GM12878 (cell line): ENCODE measurements at regions not wholly inside any gene's neighbourhood (a gene's known extent, or its start where the extent isn't known, plus 50 kb on each side); places are given as distances from the start of the nearest gene placed in this dataset.

Source experiments
- ATAC-seq: fragments of 200-7000 bp; cut with Tn5 transposase; 3 replicates; pipeline ENCODE4 v1.9.1; 2020; ENCODE audit warnings: mild to moderate bottlenecking, moderate library complexity
- BruUV-seq: library from RNA; stranded (reverse); fragments of 400-500 nt; replicated peaks from 2 replicates; lab custom pipeline; 2021; lab: Mats Ljungman, UMichigan
- CTCF ChIA-PET: fragments of 300-600 bp; sonication (Branson Sonifier 250); formaldehyde crosslinking; extraction: SDS; loops from one replicate; lab custom pipeline; 2021; ENCODE audit warnings: inconsistent platforms; lab: Yijun Ruan, JAX
- POLR2A ChIA-PET: fragments of 350-600 bp; formaldehyde crosslinking; extraction: SDS; loops from one replicate; lab custom pipeline; 2021; ENCODE audit warnings: inconsistent platforms; lab: Charles Lee
- RAD21 ChIA-PET: fragments of 300-600 bp; sonication (Branson Sonifier 250); formaldehyde crosslinking; loops from one replicate; lab custom pipeline; 2023; ENCODE audit warnings: antibody characterized with exemption; ENCODE audit not compliant: unreplicated experiment; lab: Charles Lee
- SMC1A ChIA-PET: fragments of 300-600 bp; sonication (Branson Sonifier 250); formaldehyde crosslinking; loops from one replicate; lab custom pipeline; 2023; ENCODE audit not compliant: unreplicated experiment, uncharacterized antibody; lab: Charles Lee
- DNase-seq: peaks from one replicate; pipeline ENCODE4 v3.0.0-alpha.2; 2011; ENCODE audit warnings: low read depth, low spot score
- FAIRE-seq: peaks from 3 replicates; lab custom pipeline; 2011; peaks lifted over from hg19 to GRCh38; lab: Jason Lieb, UNC
- H2AFZ ChIP-seq: 2 replicates; pipeline ENCODE4 v1.6.0; 2011; ENCODE audit warnings: low read depth, low read length, control low read depth; ENCODE audit not compliant: control insufficient read depth
- H3K27ac ChIP-seq: 2 replicates; pipeline ENCODE4 v1.5.1; 2011; ENCODE audit warnings: control low read depth; ENCODE audit not compliant: control insufficient read depth, insufficient read depth
- H3K27me3 ChIP-seq, 2 experiments: replicated peaks in 1 of 2; 2 replicates each; pipeline versions ENCODE4 v1.6.0 to v1.6.1; 2011; ENCODE audit warnings: low read length in 1 of 2; ENCODE audit not compliant: control insufficient read depth in 2 of 2, insufficient read depth in 2 of 2
- H3K36me3 ChIP-seq, 2 experiments: 2 replicates each; pipeline ENCODE4 v1.5.1; 2011; ENCODE audit warnings: low read length in 1 of 2; ENCODE audit not compliant: control insufficient read depth in 2 of 2, insufficient read depth in 2 of 2
- H3K4me1 ChIP-seq: 2 replicates; pipeline ENCODE4 v1.6.1; 2011; ENCODE audit warnings: mild to moderate bottlenecking, low read length, moderate library complexity, mixed read lengths; ENCODE audit not compliant: control insufficient read depth, insufficient read depth
- H3K4me2 ChIP-seq: 2 replicates; pipeline ENCODE4 v1.6.0; 2011; ENCODE audit warnings: control low read depth; ENCODE audit not compliant: control insufficient read depth, insufficient read depth
- H3K4me3 ChIP-seq: fragments of 200-600 bp; sonication (generic); 2 replicates; pipeline ENCODE4 v1.5.1; 2016
- H3K79me2 ChIP-seq: 2 replicates; pipeline ENCODE4 v1.6.0; 2011; ENCODE audit warnings: low read length; ENCODE audit not compliant: control insufficient read depth, insufficient read depth
- H3K9ac ChIP-seq: 2 replicates; pipeline ENCODE4 v1.8.0; 2011; ENCODE audit warnings: low read length, control low read depth, mixed read lengths; ENCODE audit not compliant: control insufficient read depth, insufficient read depth
- H3K9me3 ChIP-seq: replicated peaks from 3 replicates; pipeline ENCODE4 v1.5.1; 2011; ENCODE audit warnings: mild to moderate bottlenecking, low read length; ENCODE audit not compliant: control insufficient read depth, insufficient read depth
- H4K20me1 ChIP-seq: 2 replicates; pipeline ENCODE4 v1.6.0; 2011; ENCODE audit not compliant: control insufficient read depth, insufficient read depth
- ASH2L ChIP-seq: fragments of 300-600, 200-600 bp; sonication (generic); IDR thresholded peaks from 2 replicates; pipeline ENCODE4 v1.6.1; 2017; ENCODE audit warnings: low read depth, mild to moderate bottlenecking, borderline replicate concordance
- CHD1 ChIP-seq: IDR thresholded peaks from 2 replicates; pipeline ENCODE4 v1.6.1; 2012; ENCODE audit warnings: low read depth, low read length, improper control_type of control experiment
- CHD4 ChIP-seq: fragments of 200-600 bp; sonication (generic); IDR thresholded peaks from 2 replicates; pipeline ENCODE4 v1.6.1; 2016; ENCODE audit warnings: mild to moderate bottlenecking
- JUNB ChIP-seq: IDR thresholded peaks from 2 replicates; pipeline ENCODE4 v1.6.1; 2016; ENCODE audit warnings: antibody characterized with exemption, mild to moderate bottlenecking
- MTA3 ChIP-seq: IDR thresholded peaks from 2 replicates; pipeline ENCODE4 v1.6.1; 2012; ENCODE audit warnings: low read length, inconsistent platforms, borderline replicate concordance
- PBX3 ChIP-seq: IDR thresholded peaks from 2 replicates; pipeline ENCODE4 v1.6.1; 2011; ENCODE audit warnings: mild to moderate bottlenecking, low read depth, low read length, moderate library complexity; ENCODE audit not compliant: insufficient replicate concordance
- PKNOX1 ChIP-seq: fragments of 450-650 bp; IDR thresholded peaks from 2 replicates; pipeline ENCODE4 v1.6.1; 2016; ENCODE audit warnings: mild to moderate bottlenecking
- POLR2A ChIP-seq: IDR thresholded peaks from 2 replicates; pipeline ENCODE4 v1.6.1; 2011; ENCODE audit warnings: low read depth, mild to moderate bottlenecking, low read length
- SIN3A ChIP-seq: IDR thresholded peaks from 2 replicates; pipeline ENCODE4 v1.6.1; 2012; ENCODE audit warnings: low read depth, low read length, improper control_type of control experiment
- SMAD1 ChIP-seq: fragments of 450-650 bp; IDR thresholded peaks from 2 replicates; pipeline ENCODE4 v1.6.1; 2018; ENCODE audit warnings: mild to moderate bottlenecking, low read depth; ENCODE audit not compliant: partially characterized antibody
- TARDBP ChIP-seq: IDR thresholded peaks from 2 replicates; pipeline ENCODE4 v1.6.1; 2016; ENCODE audit warnings: borderline replicate concordance
- WGBS: methylation state at CpG from one replicate; pipeline ENCODE4 v1.1.6; 2016; ENCODE audit warnings: low lambda C conversion rate; ENCODE audit not compliant: insufficient replicate concordance, insufficient coverage; ENCODE audit errors: missing lambda C conversion rate; 5-methylcytosine and 5-hydroxymethylcytosine counted together
- in situ Hi-C: fragments of 300-500 bp; cut with MboI; formaldehyde crosslinking; loops from 9 replicates; pipeline ENCODE4 v1.14.3; 2018; ENCODE audit warnings: mixed read lengths
- intact Hi-C: fragments of 100-400 bp; cut with micrococcal nuclease; formaldehyde crosslinking; loops from one replicate; pipeline ENCODE4 v1.14.2; 2022; ENCODE audit not compliant: unreplicated experiment

- FAIRE-seq (no peak), ATAC-seq (no peak), DNase-seq (no peak)
- TF ChIP-seq PKNOX1 (no peak), JUNB (no peak), SIN3A (no peak), MTA3 (no peak), PBX3 (no peak), POLR2A (no peak), TARDBP (no peak), SMAD1 (no peak), CHD1 (no peak), ASH2L (no peak), CHD4 (no peak)
- no peaks in the 10 kb centered on the region for H3K4me1 ChIP-seq
- in situ Hi-C loops (no loop called here), intact Hi-C loops (no loop called here)
- H3K9me3 ChIP-seq: no peaks in the 10 kb centered on the region; the same call in 2 of the 3 replicates
- no peaks in the 10 kb centered on the region for H3K79me2 ChIP-seq
- no peak overlapping the region for H3K9ac ChIP-seq
- SMC1A ChIA-PET: interaction anchor here (1.4 kb wide), 1 partner anchor 13 kb away, joined by 3 read pairs; no protein-coding TSS in a partner anchor
- no peaks in the 10 kb centered on the region for H3K27me3 ChIP-seq
- no peak overlapping the region for H2AFZ ChIP-seq
- no TSS peak for BruUV-seq
- H3K36me3 ChIP-seq: no peaks in the 10 kb centered on the region
- no peak overlapping the region for H3K4me3 ChIP-seq
- CTCF ChIA-PET: no interaction called here
- no peak overlapping the region for H3K4me2 ChIP-seq
- 37% methylated on average over 9 of the region's 9 CpGs for WGBS
- POLR2A ChIA-PET: interaction anchor here (0.6 kb wide), 1 partner anchor 1110 kb away, joined by 3 read pairs; no protein-coding TSS in a partner anchor
- H4K20me1 ChIP-seq: no peaks in the 10 kb centered on the region
- H3K27ac ChIP-seq: no peak overlapping the region
- RAD21 ChIA-PET: no interaction called here
Observed at GRCh38 chr7:106493041-106493731, 167.8 kb downstream of the CCDC71L start.
